ENCODE measurements at regions not wholly inside any gene's neighbourhood (a gene's known extent, or its start where the extent isn't known, plus 50 kb on each side); places are given as distances from the start of the nearest gene placed in this dataset. TPM values are rescaled to one million over a fixed set of nuclear protein-coding genes. Genes with fewer than 3 reads are reported as not detected.

DNA sequence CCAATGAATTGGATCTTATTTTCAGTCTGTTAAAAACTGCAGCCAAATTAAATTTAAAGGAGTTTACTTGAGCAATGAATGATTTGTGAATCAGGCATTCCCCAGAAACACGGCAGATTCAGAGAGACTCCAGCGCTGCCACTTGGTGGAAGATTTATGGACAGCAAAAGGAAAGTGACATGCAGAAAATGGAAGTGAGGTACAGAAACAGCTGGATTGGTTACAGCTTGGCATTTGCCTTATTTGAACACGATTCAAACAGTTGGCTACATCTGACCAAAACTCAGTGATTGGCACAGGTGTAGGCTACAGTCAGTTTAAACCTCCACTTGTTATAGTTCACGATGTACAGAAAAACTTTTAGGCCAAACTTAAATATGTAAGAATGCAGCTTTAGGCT, 257.6 kb upstream of the IMPG1 start:
- no peak overlapping the region for H3K4me3 ChIP-seq (ENCODE audit: low read length in 2 of 2)
- H2AK5ac ChIP-seq (ENCODE audit: low read depth, low read length), result no peak overlapping the region
- H3K79me1 ChIP-seq (ENCODE audit: low read depth, low read length), result no peaks in the 10 kb centered on the region
- H2BK12ac ChIP-seq (ENCODE audit: low read length), result no peak overlapping the region
- H2BK120ac ChIP-seq (ENCODE audit: low read depth, low read length), result no peak overlapping the region
- H3K9me3 ChIP-seq (replicated peaks in 1 of 2; ENCODE audit: control insufficient read depth in 2 of 2, insufficient read depth in 1 of 2, low read depth in 1 of 2, low read length in 2 of 2), result no peaks in the 10 kb centered on the region
- no peaks in the 10 kb centered on the region for H3K27me3 ChIP-seq (ENCODE audit: control insufficient read depth in 3 of 3, insufficient read depth in 3 of 3, low read depth in 1 of 3, low read length in 3 of 3)
- H2BK15ac ChIP-seq (ENCODE audit: low read length), result no peak overlapping the region
- WGBS, 2 donors (ENCODE audit: extremely low coverage in 2 of 2, insufficient read length in 2 of 2, insufficient replicate concordance in 1 of 2), result no CpG with 5 or more reads among the region's 4 CpGs
- no peak overlapping the region for H3K4ac ChIP-seq (ENCODE audit: low read length)
- no peak overlapping the region for H3K4me2 ChIP-seq (ENCODE audit: insufficient read depth, low read length, poor library complexity, severe bottlenecking)
- no peak overlapping the region for H3K9ac ChIP-seq (ENCODE audit: low read depth, low read length, poor library complexity)
- no peak overlapping the region for H3K23ac ChIP-seq (ENCODE audit: low read depth, low read length, poor library complexity)
- H3K4me1 ChIP-seq (ENCODE audit: control insufficient read depth in 2 of 2, insufficient read depth in 1 of 2, low read depth in 1 of 2, low read length in 2 of 2), result no peaks in the 10 kb centered on the region
- no peak overlapping the region for H2AFZ ChIP-seq (ENCODE audit: low read length)
- H4K91ac ChIP-seq (ENCODE audit: low read depth, low read length, poor library complexity), result no peak overlapping the region
- H3K36me3 ChIP-seq (replicated peaks in 1 of 2; ENCODE audit: control insufficient read depth in 2 of 2, insufficient read depth in 2 of 2, low read length in 2 of 2), result no peaks in the 10 kb centered on the region
- no peak overlapping the region for H4K8ac ChIP-seq (ENCODE audit: low read depth, low read length)
- DNase-seq (ENCODE audit: low spot score), result no peak
- H3K14ac ChIP-seq (ENCODE audit: low read length), result no peak overlapping the region
- no peak overlapping the region for H3K27ac ChIP-seq (replicated peaks; ENCODE audit: low read length)
- no peak overlapping the region for H2BK5ac ChIP-seq (ENCODE audit: low read length)
- H3K18ac ChIP-seq (ENCODE audit: low read length), result no peak overlapping the region

- Histone ChIP-seq H3K4ac (ENCODE audit: low read length) (no peak overlapping the region), H3K9me3 (replicated peaks in 1 of 2; ENCODE audit: control insufficient read depth in 2 of 2, insufficient read depth in 1 of 2, low read depth in 1 of 2, low read length in 2 of 2) (no peaks in the 10 kb centered on the region), H2AK5ac (ENCODE audit: low read depth, low read length) (no peak overlapping the region), H3K4me1 (ENCODE audit: control insufficient read depth in 2 of 2, insufficient read depth in 1 of 2, low read depth in 1 of 2, low read length in 2 of 2) (no peaks in the 10 kb centered on the region), H3K36me3 (replicated peaks in 1 of 2; ENCODE audit: control insufficient read depth in 2 of 2, insufficient read depth in 2 of 2, low read length in 2 of 2) (no peaks in the 10 kb centered on the region), H3K14ac (ENCODE audit: low read length) (no peak overlapping the region), H3K79me1 (ENCODE audit: low read depth, low read length) (no peaks in the 10 kb centered on the region), H3K27me3 (ENCODE audit: control insufficient read depth in 3 of 3, insufficient read depth in 3 of 3, low read depth in 1 of 3, low read length in 3 of 3) (no peaks in the 10 kb centered on the region), H3K27ac (replicated peaks; ENCODE audit: low read length) (no peak overlapping the region), H2AFZ (ENCODE audit: low read length) (no peak overlapping the region), H2BK5ac (ENCODE audit: low read length) (no peak overlapping the region), H2BK120ac (ENCODE audit: low read depth, low read length) (no peak overlapping the region), H3K4me2 (ENCODE audit: insufficient read depth, low read length, poor library complexity, severe bottlenecking) (no peak overlapping the region), H2BK12ac (ENCODE audit: low read length) (no peak overlapping the region), H3K9ac (ENCODE audit: low read depth, low read length, poor library complexity) (no peak overlapping the region), H4K91ac (ENCODE audit: low read depth, low read length, poor library complexity) (no peak overlapping the region), H4K8ac (ENCODE audit: low read depth, low read length) (no peak overlapping the region), H3K4me3 (ENCODE audit: low read length in 2 of 2) (no peak overlapping the region), H3K18ac (ENCODE audit: low read length) (no peak overlapping the region), H2BK15ac (ENCODE audit: low read length) (no peak overlapping the region), H3K23ac (ENCODE audit: low read depth, low read length, poor library complexity) (no peak overlapping the region)
- no peak for DNase-seq (ENCODE audit: low spot score)
- WGBS, 2 donors (ENCODE audit: extremely low coverage in 2 of 2, insufficient read length in 2 of 2, insufficient replicate concordance in 1 of 2), result no CpG with 5 or more reads among the region's 5 CpGs
These were observed 254.4 kb upstream of the IMPG1 start for GRCh38 chr6:76326871-76327270.

Small RNA genes in the stretch of these regions (small RNA-seq; reads per million reads assigned to genes)
- gene AL365222.1 (ENCODE audit: insufficient read depth) (not detected), gene RNU6-261P (ENCODE audit: insufficient read depth) (not detected), gene RNU6-84P (ENCODE audit: insufficient read depth) (not detected)

Data from neuronal stem cell (in vitro differentiated cells).